ENCODE measurements at regions not wholly inside any gene's neighbourhood (a gene's known extent, or its start where the extent isn't known, plus 50 kb on each side); places are given as distances from the start of the nearest gene placed in this dataset.

- no peaks in the 10 kb centered on the region for H3K27me3 ChIP-seq
- H3K4me1 ChIP-seq, result no peaks in the 10 kb centered on the region
- H3K4me3 ChIP-seq, result no peak overlapping the region
- H3K9me3 ChIP-seq, result no peaks in the 10 kb centered on the region
- TF ChIP-seq CTCF (IDR thresholded peaks at IDR 0.05), result no peak
- no peak for TF ChIP-seq POLR2A (IDR thresholded peaks at IDR 0.05)
- no peak overlapping the region for H3K27ac ChIP-seq
- H3K36me3 ChIP-seq, result no peaks in the 10 kb centered on the region
- no peak for DNase-seq
These were observed 298.3 kb downstream of the IRX1 start for GRCh38 chr5:3893975-3894374.

GRCh38 chr5:3896098-3896497, 300.5 kb downstream of the IRX1 start:
- no peak overlapping the region for H3K27ac ChIP-seq
- H3K36me3 ChIP-seq, result no peaks in the 10 kb centered on the region
- H3K4me3 ChIP-seq, result no peak overlapping the region
- H3K9me3 ChIP-seq, result no peaks in the 10 kb centered on the region
- H3K27me3 ChIP-seq, result no peaks in the 10 kb centered on the region
- no peak for TF ChIP-seq CTCF (IDR thresholded peaks at IDR 0.05)
- no peak for TF ChIP-seq POLR2A (IDR thresholded peaks at IDR 0.05)
- no peak for DNase-seq
- no peaks in the 10 kb centered on the region for H3K4me1 ChIP-seq

GRCh38 chr5:3899093-3899492, 303.5 kb downstream of the IRX1 start:
- no peaks in the 10 kb centered on the region for H3K36me3 ChIP-seq
- TF ChIP-seq CTCF (IDR thresholded peaks at IDR 0.05), result no peak
- TF ChIP-seq POLR2A (IDR thresholded peaks at IDR 0.05), result no peak
- H3K27ac ChIP-seq, result no peak overlapping the region
- no peaks in the 10 kb centered on the region for H3K4me1 ChIP-seq
- H3K4me3 ChIP-seq, result no peak overlapping the region
- no peak for DNase-seq
- H3K27me3 ChIP-seq, result no peaks in the 10 kb centered on the region
- H3K9me3 ChIP-seq, result no peaks in the 10 kb centered on the region

GRCh38 chr5:3904584-3904983, 309.0 kb downstream of the IRX1 start:
- H3K36me3 ChIP-seq, result no peaks in the 10 kb centered on the region
- H3K4me1 ChIP-seq, result no peaks in the 10 kb centered on the region
- no peak for DNase-seq
- H3K27ac ChIP-seq, result no peak overlapping the region
- H3K27me3 ChIP-seq, result no peaks in the 10 kb centered on the region
- no peak for TF ChIP-seq CTCF (IDR thresholded peaks at IDR 0.05)
- no peak overlapping the region for H3K4me3 ChIP-seq
- no peaks in the 10 kb centered on the region for H3K9me3 ChIP-seq

- Histone ChIP-seq H3K4me3 (no peak overlapping the region), H3K4me1 (no peaks in the 10 kb centered on the region), H3K27me3 (no peaks in the 10 kb centered on the region), H3K36me3 (no peaks in the 10 kb centered on the region), H3K9me3 (no peaks in the 10 kb centered on the region), H3K27ac (no peak overlapping the region)
- DNase-seq, result no peak
- TF ChIP-seq CTCF (IDR thresholded peaks at IDR 0.05) (no peak), POLR2A (IDR thresholded peaks at IDR 0.05) (no peak)
These were observed 309.4 kb downstream of the IRX1 start for GRCh38 chr5:3905031-3905430.

GRCh38 chr5:3905521-3905920, 309.9 kb downstream of the IRX1 start:
- Histone ChIP-seq H3K27ac (no peak overlapping the region), H3K27me3 (no peaks in the 10 kb centered on the region), H3K4me3 (no peak overlapping the region), H3K9me3 (no peaks in the 10 kb centered on the region), H3K4me1 (no peaks in the 10 kb centered on the region), H3K36me3 (no peaks in the 10 kb centered on the region)
- TF ChIP-seq CTCF (IDR thresholded peaks at IDR 0.05) (no peak), POLR2A (IDR thresholded peaks at IDR 0.05) (no peak)
- DNase-seq, result no peak

All from Peyer's patch (tissue), 4 donors.